ENCODE measurements at regions not wholly inside any gene's neighbourhood (a gene's known extent, or its start where the extent isn't known, plus 50 kb on each side); places are given as distances from the start of the nearest gene placed in this dataset.
"Not testable (repeated sequence)": the region's sequence is repeated elsewhere in the genome, so short reads cannot be mapped to it uniquely, and the experiment has no call there.

GRCh38 chr2:2502201-2502549 lies 171.1 kb upstream of the MYT1L start:
- DNase-seq, result no peak

- no peak for DNase-seq
Observed at GRCh38 chr2:2501454-2502200, 170.6 kb upstream of the MYT1L start.

GRCh38 chr2:2495606-2496005 lies 164.5 kb upstream of the MYT1L start:
- no peak for DNase-seq

- DNase-seq, result no peak
Observed at GRCh38 chr2:2493496-2493895, 162.4 kb upstream of the MYT1L start.

GRCh38 chr2:2492800-2493199 lies 161.7 kb upstream of the MYT1L start:
- no peak for DNase-seq

- DNase-seq, result no peak
Observed at GRCh38 chr2:2491964-2492363, 160.9 kb upstream of the MYT1L start.

- DNase-seq, result no peak
Observed at GRCh38 chr2:2484301-2484700, 153.2 kb upstream of the MYT1L start.

GRCh38 chr2:2482851-2483250 lies 151.8 kb upstream of the MYT1L start:
- no peak for DNase-seq

GRCh38 chr2:2472881-2473280 lies 141.8 kb upstream of the MYT1L start:
- no peak for DNase-seq

GRCh38 chr2:2472044-2472443 lies 141.0 kb upstream of the MYT1L start:
- DNase-seq, result no peak

- DNase-seq, result no peak
Observed at GRCh38 chr2:2466534-2466933, 135.5 kb upstream of the MYT1L start.

GRCh38 chr2:2464643-2465042 lies 133.6 kb upstream of the MYT1L start:
- DNase-seq, result no peak

- DNase-seq, result no peak
Observed at GRCh38 chr2:2464094-2464493, 133.0 kb upstream of the MYT1L start.

- no peak for DNase-seq
Observed at GRCh38 chr2:2456721-2457120, 125.6 kb upstream of the MYT1L start.

GRCh38 chr2:2455151-2455550 lies 124.1 kb upstream of the MYT1L start:
- DNase-seq, result no peak

GRCh38 chr2:2452961-2453360 lies 121.9 kb upstream of the MYT1L start:
- no peak for DNase-seq

GRCh38 chr2:2451275-2451674 lies 120.2 kb upstream of the MYT1L start:
- not testable (repeated sequence) for DNase-seq

GRCh38 chr2:2448178-2448577 lies 117.1 kb upstream of the MYT1L start:
- DNase-seq, result no peak

GRCh38 chr2:2422621-2423020 lies 91.5 kb upstream of the MYT1L start:
- DNase-seq, result no peak

- DNase-seq, result no peak
Observed at GRCh38 chr2:2413525-2413924, 82.5 kb upstream of the MYT1L start.

- DNase-seq, result no peak
Observed at GRCh38 chr2:2410987-2411386, 79.9 kb upstream of the MYT1L start.

- DNase-seq, result no peak
Observed at GRCh38 chr2:2409481-2409880, 78.4 kb upstream of the MYT1L start.

- no peak for DNase-seq
Observed at GRCh38 chr2:2405780-2406179, 74.7 kb upstream of the MYT1L start.

- DNase-seq, result no peak
Observed at GRCh38 chr2:2400286-2401038, 69.4 kb upstream of the MYT1L start.

GRCh38 chr2:2399396-2399795 lies 68.3 kb upstream of the MYT1L start:
- DNase-seq, result no peak
